ENCODE measurements at regions not wholly inside any gene's neighbourhood (a gene's known extent, or its start where the extent isn't known, plus 50 kb on each side); places are given as distances from the start of the nearest gene placed in this dataset.

GRCh38 chr3:118635711-118636110, 398.9 kb downstream of the IGSF11 start:
- no peak for TF ChIP-seq E2F8 (IDR thresholded peaks at IDR 0.05; ENCODE audit: low read depth, partially characterized antibody)
- TF ChIP-seq COPS2 (conservative IDR thresholded peaks at IDR 0.05), result no peak

All from K562 (cell line).